SU-DHL-6 (cell line): ENCODE measurements at regions not wholly inside any gene's neighbourhood (a gene's known extent, or its start where the extent isn't known, plus 50 kb on each side); places are given as distances from the start of the nearest gene placed in this dataset.
"Not testable (repeated sequence)": the region's sequence is repeated elsewhere in the genome, so short reads cannot be mapped to it uniquely, and the experiment has no call there.

Source experiments
- EZH2phosphoT487 ChIP-seq: fragments of 200-600 bp; sonication (generic), shearing (Covaris generic); conservative IDR thresholded peaks from 2 replicates; pipeline ENCODE4 v1.6.1; 2018; ENCODE audit warnings: mild to moderate bottlenecking, antibody characterized with exemption, low read length, moderate library complexity, mixed read lengths
- TF ChIP-seq, protein P1 (sequence below): fragments of 200-600 bp; sonication (generic); IDR thresholded peaks from one replicate; pipeline ENCODE4 v1.5.1; 2017; ENCODE audit warnings: antibody characterized with exemption, mild to moderate bottlenecking, low read length, moderate library complexity; ENCODE audit not compliant: insufficient read depth, poor library complexity, severe bottlenecking

DNA sequence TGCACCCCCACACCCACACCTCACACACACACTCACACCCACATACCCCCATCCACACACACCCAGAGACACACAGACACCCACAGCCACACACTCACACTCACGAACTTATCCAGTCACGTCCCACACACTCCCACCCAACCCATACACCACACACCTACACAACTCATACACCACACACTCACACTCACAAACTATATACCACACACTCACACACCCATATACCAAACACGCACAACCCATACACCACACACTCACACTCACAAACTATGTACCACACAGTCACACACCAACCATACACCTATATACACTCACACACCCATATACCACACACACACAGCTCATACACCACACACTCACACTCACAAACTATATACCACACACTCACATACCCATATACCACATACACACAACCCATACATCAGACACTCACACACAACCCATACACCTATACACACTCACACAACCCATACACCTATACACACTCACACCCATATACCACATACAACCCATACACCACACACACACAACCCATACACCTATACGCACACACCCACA, 162.4 kb downstream of the TMEM121 start:
- TF ChIP-seq, protein P1, sequence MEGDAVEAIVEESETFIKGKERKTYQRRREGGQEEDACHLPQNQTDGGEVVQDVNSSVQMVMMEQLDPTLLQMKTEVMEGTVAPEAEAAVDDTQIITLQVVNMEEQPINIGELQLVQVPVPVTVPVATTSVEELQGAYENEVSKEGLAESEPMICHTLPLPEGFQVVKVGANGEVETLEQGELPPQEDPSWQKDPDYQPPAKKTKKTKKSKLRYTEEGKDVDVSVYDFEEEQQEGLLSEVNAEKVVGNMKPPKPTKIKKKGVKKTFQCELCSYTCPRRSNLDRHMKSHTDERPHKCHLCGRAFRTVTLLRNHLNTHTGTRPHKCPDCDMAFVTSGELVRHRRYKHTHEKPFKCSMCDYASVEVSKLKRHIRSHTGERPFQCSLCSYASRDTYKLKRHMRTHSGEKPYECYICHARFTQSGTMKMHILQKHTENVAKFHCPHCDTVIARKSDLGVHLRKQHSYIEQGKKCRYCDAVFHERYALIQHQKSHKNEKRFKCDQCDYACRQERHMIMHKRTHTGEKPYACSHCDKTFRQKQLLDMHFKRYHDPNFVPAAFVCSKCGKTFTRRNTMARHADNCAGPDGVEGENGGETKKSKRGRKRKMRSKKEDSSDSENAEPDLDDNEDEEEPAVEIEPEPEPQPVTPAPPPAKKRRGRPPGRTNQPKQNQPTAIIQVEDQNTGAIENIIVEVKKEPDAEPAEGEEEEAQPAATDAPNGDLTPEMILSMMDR = not testable (repeated sequence)
- TF ChIP-seq EZH2phosphoT487 = not testable (repeated sequence)
